Caco-2 (cell line): ENCODE measurements at regions not wholly inside any gene's neighbourhood (a gene's known extent, or its start where the extent isn't known, plus 50 kb on each side); places are given as distances from the start of the nearest gene placed in this dataset.

Source experiments
- BruUV-seq: library from RNA; stranded (reverse); fragments of 400-500 nt; replicated peaks from 2 replicates; lab custom pipeline; 2021; lab: Mats Ljungman, UMichigan
- CTCF ChIA-PET: fragments of 300-600 bp; sonication (Branson Sonifier 250); formaldehyde crosslinking; loops from one replicate; lab custom pipeline; 2022; ENCODE audit warnings: antibody characterized with exemption; lab: Charles Lee
- POLR2A ChIA-PET: fragments of 300-600 bp; sonication (Branson Sonifier 250); formaldehyde crosslinking; loops from one replicate; lab custom pipeline; 2022; ENCODE audit warnings: antibody characterized with exemption; lab: Charles Lee
- DNase-seq, 2 experiments: peaks; one replicate each; pipeline versions ENCODE4 v3.0.0 to v3.0.0-alpha.2; 2020 to 2022
- H3K27me3 ChIP-seq: replicated peaks from 2 replicates; pipeline ENCODE4 v1.6.0; 2011; ENCODE audit warnings: low read length; ENCODE audit not compliant: control insufficient read depth, insufficient read depth
- H3K36me3 ChIP-seq: 2 replicates; pipeline ENCODE4 v1.5.1; 2011; ENCODE audit warnings: low read length; ENCODE audit not compliant: control insufficient read depth, insufficient read depth
- H3K4me1 ChIP-seq: fragments of 250-450 bp; sonication (Bioruptor Pico); 2 replicates; pipeline ENCODE4 v1.5.1; 2020; ENCODE audit warnings: mild to moderate bottlenecking
- H3K4me3 ChIP-seq: 2 replicates; pipeline ENCODE4 v1.5.1; 2011; ENCODE audit warnings: low read depth, mild to moderate bottlenecking, control low read depth, low read length
- H3K9me3 ChIP-seq: fragments of 250-450 bp; sonication (Bioruptor Pico); 2 replicates; pipeline ENCODE4 v1.5.1; 2020; ENCODE audit warnings: mild to moderate bottlenecking, moderate library complexity
- H3K27ac Mint-ChIP-seq: one replicate; pipeline ENCODE4 v1.8.0; 2022; ENCODE audit warnings: mixed read lengths; ENCODE audit not compliant: unreplicated experiment
- H3K27me3 Mint-ChIP-seq: one replicate; pipeline ENCODE4 v1.8.0; 2022; ENCODE audit warnings: mixed read lengths; ENCODE audit not compliant: insufficient read depth, unreplicated experiment
- H3K36me3 Mint-ChIP-seq: one replicate; pipeline ENCODE4 v1.8.0; 2022; ENCODE audit warnings: mild to moderate bottlenecking, mixed read lengths; ENCODE audit not compliant: insufficient read depth, unreplicated experiment
- H3K4me1 Mint-ChIP-seq: one replicate; pipeline ENCODE4 v1.8.0; 2022; ENCODE audit warnings: low read depth, mixed read lengths; ENCODE audit not compliant: unreplicated experiment
- H3K4me3 Mint-ChIP-seq: one replicate; pipeline ENCODE4 v1.8.0; 2022; ENCODE audit warnings: mild to moderate bottlenecking, moderate library complexity, mixed read lengths; ENCODE audit not compliant: unreplicated experiment
- H3K9me3 Mint-ChIP-seq: one replicate; pipeline ENCODE4 v1.8.0; 2022; ENCODE audit warnings: mixed read lengths; ENCODE audit not compliant: unreplicated experiment
- intact Hi-C: fragments of 100-400 bp; cut with micrococcal nuclease; formaldehyde crosslinking; loops from one replicate; pipeline ENCODE4 v1.10.0; 2022; ENCODE audit not compliant: unreplicated experiment
- TF ChIP-seq, protein P1 (sequence below), 2 experiments: fragments of 200-600 bp in 1 of 2; IDR thresholded peaks; 1 replicate in 1 of 2; 2 replicates in 1 of 2; pipeline versions ENCODE4 v1.5.1 to v1.8.0; 2011 to 2022; ENCODE audit warnings: antibody characterized with exemption in 1 of 2, control low read depth in 1 of 2, inconsistent platforms in 1 of 2, low read depth in 1 of 2, low read length in 1 of 2, mild to moderate bottlenecking in 1 of 2, moderate library complexity in 1 of 2; ENCODE audit not compliant: insufficient read depth in 1 of 2, severe bottlenecking in 1 of 2, unreplicated experiment in 1 of 2

GRCh38 chr5:166493040-166493439 lies 1798.4 kb upstream of the WWC1 start:
- no peaks in the 10 kb centered on the region for H3K27me3 Mint-ChIP-seq
- no peak for DNase-seq
- no peaks in the 10 kb centered on the region for H3K9me3 ChIP-seq
- no peaks in the 10 kb centered on the region for H3K4me1 ChIP-seq
- no peaks in the 10 kb centered on the region for H3K4me1 Mint-ChIP-seq
- no peak overlapping the region for H3K27ac Mint-ChIP-seq
- BruUV-seq: no TSS peak
- no peaks in the 10 kb centered on the region for H3K9me3 Mint-ChIP-seq
- TF ChIP-seq, protein P1, sequence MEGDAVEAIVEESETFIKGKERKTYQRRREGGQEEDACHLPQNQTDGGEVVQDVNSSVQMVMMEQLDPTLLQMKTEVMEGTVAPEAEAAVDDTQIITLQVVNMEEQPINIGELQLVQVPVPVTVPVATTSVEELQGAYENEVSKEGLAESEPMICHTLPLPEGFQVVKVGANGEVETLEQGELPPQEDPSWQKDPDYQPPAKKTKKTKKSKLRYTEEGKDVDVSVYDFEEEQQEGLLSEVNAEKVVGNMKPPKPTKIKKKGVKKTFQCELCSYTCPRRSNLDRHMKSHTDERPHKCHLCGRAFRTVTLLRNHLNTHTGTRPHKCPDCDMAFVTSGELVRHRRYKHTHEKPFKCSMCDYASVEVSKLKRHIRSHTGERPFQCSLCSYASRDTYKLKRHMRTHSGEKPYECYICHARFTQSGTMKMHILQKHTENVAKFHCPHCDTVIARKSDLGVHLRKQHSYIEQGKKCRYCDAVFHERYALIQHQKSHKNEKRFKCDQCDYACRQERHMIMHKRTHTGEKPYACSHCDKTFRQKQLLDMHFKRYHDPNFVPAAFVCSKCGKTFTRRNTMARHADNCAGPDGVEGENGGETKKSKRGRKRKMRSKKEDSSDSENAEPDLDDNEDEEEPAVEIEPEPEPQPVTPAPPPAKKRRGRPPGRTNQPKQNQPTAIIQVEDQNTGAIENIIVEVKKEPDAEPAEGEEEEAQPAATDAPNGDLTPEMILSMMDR (IDR thresholded peaks at IDR 0.05; ENCODE audit: insufficient read depth in 1 of 2, low read depth in 1 of 2, low read length in 1 of 2, severe bottlenecking in 1 of 2, unreplicated experiment in 1 of 2): no peak
- H3K27me3 ChIP-seq: no peaks in the 10 kb centered on the region
- intact Hi-C loops: no loop called here
- no peaks in the 10 kb centered on the region for H3K36me3 ChIP-seq
- no peak overlapping the region for H3K4me3 ChIP-seq
- no peaks in the 10 kb centered on the region for H3K36me3 Mint-ChIP-seq
- POLR2A ChIA-PET: no interaction called here
- H3K4me3 Mint-ChIP-seq: no peak overlapping the region
- CTCF ChIA-PET: no interaction called here

DNA sequence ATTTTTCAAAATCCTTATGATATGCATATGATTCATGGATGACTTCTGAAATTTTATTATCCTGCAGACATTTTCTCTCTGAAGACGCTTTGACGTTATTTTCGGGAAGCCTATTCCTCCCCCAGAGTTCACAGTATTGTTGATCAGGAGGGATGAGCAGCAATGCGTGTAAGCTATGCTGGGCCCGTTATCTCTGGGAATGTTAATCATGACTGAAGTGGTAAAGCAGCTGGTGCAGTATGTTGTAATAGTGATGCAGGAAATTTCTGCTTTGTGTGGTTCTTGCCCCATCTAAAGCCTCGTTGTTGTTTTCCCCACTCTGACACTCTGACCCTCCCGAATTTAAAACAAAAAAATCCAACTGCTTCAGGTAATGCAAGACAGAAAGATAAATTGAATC lies 1797.8 kb upstream of the WWC1 start:
- CTCF ChIA-PET: no interaction called here
- BruUV-seq: no TSS peak
- POLR2A ChIA-PET: no interaction called here
- Histone ChIP-seq H3K4me3 (no peak overlapping the region), H3K27me3 (no peaks in the 10 kb centered on the region), H3K36me3 (no peaks in the 10 kb centered on the region), H3K9me3 (no peaks in the 10 kb centered on the region), H3K4me1 (no peaks in the 10 kb centered on the region)
- H3K27me3 Mint-ChIP-seq: no peaks in the 10 kb centered on the region
- intact Hi-C loops: no loop called here
- TF ChIP-seq, protein P1 (IDR thresholded peaks at IDR 0.05; ENCODE audit: insufficient read depth in 1 of 2, low read depth in 1 of 2, low read length in 1 of 2, severe bottlenecking in 1 of 2, unreplicated experiment in 1 of 2): no peak
- H3K4me3 Mint-ChIP-seq: no peak overlapping the region
- no peak overlapping the region for H3K27ac Mint-ChIP-seq
- H3K36me3 Mint-ChIP-seq: no peaks in the 10 kb centered on the region
- no peaks in the 10 kb centered on the region for H3K4me1 Mint-ChIP-seq
- no peaks in the 10 kb centered on the region for H3K9me3 Mint-ChIP-seq
- DNase-seq: no peak

- Mint-ChIP-seq H3K4me1 (no peaks in the 10 kb centered on the region), H3K36me3 (no peaks in the 10 kb centered on the region), H3K27ac (no peak overlapping the region), H3K4me3 (no peak overlapping the region), H3K27me3 (no peaks in the 10 kb centered on the region), H3K9me3 (no peaks in the 10 kb centered on the region)
- H3K36me3 ChIP-seq: no peaks in the 10 kb centered on the region
- ChIA-PET CTCF (no interaction called here), POLR2A (no interaction called here)
- TF ChIP-seq, protein P1 (IDR thresholded peaks at IDR 0.05; ENCODE audit: insufficient read depth in 1 of 2, low read depth in 1 of 2, low read length in 1 of 2, severe bottlenecking in 1 of 2, unreplicated experiment in 1 of 2): no peak
- no peaks in the 10 kb centered on the region for H3K27me3 ChIP-seq
- H3K9me3 ChIP-seq: no peaks in the 10 kb centered on the region
- no peak for DNase-seq
- intact Hi-C loops: no loop called here
- H3K4me3 ChIP-seq: no peak overlapping the region
- H3K4me1 ChIP-seq: no peaks in the 10 kb centered on the region
- no TSS peak for BruUV-seq
Measured at GRCh38 chr5:166497496-166498104, 1793.8 kb upstream of the WWC1 start.
